Suprapubic skin (tissue), 4 donors: ENCODE measurements at regions not wholly inside any gene's neighbourhood (a gene's known extent, or its start where the extent isn't known, plus 50 kb on each side); places are given as distances from the start of the nearest gene placed in this dataset.
"Not testable (repeated sequence)": the region's sequence is repeated elsewhere in the genome, so short reads cannot be mapped to it uniquely, and the experiment has no call there.

Experiments
- DNase-seq, 2 donors: peaks; one replicate each; pipeline ENCODE4 v3.0.0-alpha.2; 2019; ENCODE audit warnings: low spot score in 2 of 2
- H3K27ac ChIP-seq: fragments of 200-600 bp; sonication (generic); one replicate; pipeline ENCODE4 v1.5.1; 2019
- H3K27me3 ChIP-seq: fragments of 200-600 bp; sonication (generic); one replicate; pipeline ENCODE4 v1.5.1; 2019
- H3K36me3 ChIP-seq: fragments of 200-600 bp; sonication (generic); one replicate; pipeline ENCODE4 v1.5.1; 2019
- H3K4me1 ChIP-seq: fragments of 200-600 bp; sonication (generic); one replicate; pipeline ENCODE4 v1.5.1; 2019
- H3K4me3 ChIP-seq: fragments of 200-600 bp; sonication (generic); one replicate; pipeline ENCODE4 v1.5.1; 2019; ENCODE audit warnings: mild to moderate bottlenecking
- H3K9me3 ChIP-seq: fragments of 200-600 bp; sonication (generic); one replicate; pipeline ENCODE4 v1.5.1; 2019
- CTCF ChIP-seq, 2 donors: fragments of 200-600 bp in 1 of 2; fragments of 450-650 bp in 1 of 2; sonication (generic) in 1 of 2; IDR thresholded peaks; one replicate each; pipeline ENCODE4 v1.5.1; 2016 to 2019; ENCODE audit warnings: antibody characterized with exemption in 2 of 2, mild to moderate bottlenecking in 1 of 2, moderate library complexity in 1 of 2
- EP300 ChIP-seq: sonication (generic); formaldehyde crosslinking; IDR thresholded peaks from one replicate; pipeline ENCODE4 v1.6.1; 2017; ENCODE audit warnings: antibody characterized with exemption
- POLR2A ChIP-seq, 2 donors: fragments of 450-650 bp; IDR thresholded peaks; one replicate each; pipeline ENCODE4 v1.6.1; 2017; ENCODE audit warnings: antibody characterized with exemption in 2 of 2, mild to moderate bottlenecking in 2 of 2, moderate library complexity in 2 of 2
- POLR2AphosphoS5 ChIP-seq, 3 donors: sonication (generic); formaldehyde crosslinking; IDR thresholded peaks; one replicate each; pipeline ENCODE4 v1.6.1; 2017; ENCODE audit warnings: antibody characterized with exemption in 3 of 3
- WGBS: methylation state at CpG from one replicate; pipeline ENCODE4 v1.1.5; 2018; 5-methylcytosine and 5-hydroxymethylcytosine counted together

- H3K27ac ChIP-seq: no peak overlapping the region
- no peaks in the 10 kb centered on the region for H3K4me1 ChIP-seq
- H3K36me3 ChIP-seq: no peaks in the 10 kb centered on the region
- WGBS: 93% methylated on average over 5 of the region's 5 CpGs
- no peak overlapping the region for H3K4me3 ChIP-seq
- no peak for DNase-seq
- no peaks in the 10 kb centered on the region for H3K27me3 ChIP-seq
- H3K9me3 ChIP-seq: no peaks in the 10 kb centered on the region
- TF ChIP-seq CTCF (IDR thresholded peaks at IDR 0.05): no peak
- TF ChIP-seq POLR2AphosphoS5 (IDR thresholded peaks at IDR 0.05): no peak
- TF ChIP-seq EP300: no peak
- no peak for TF ChIP-seq POLR2A (IDR thresholded peaks at IDR 0.05)
These were observed 211.7 kb upstream of the GNAI1 start for GRCh38 chr7:79922894-79923293.

- TF ChIP-seq CTCF (IDR thresholded peaks at IDR 0.05): no peak
- TF ChIP-seq POLR2A (IDR thresholded peaks at IDR 0.05): no peak
- no peak for TF ChIP-seq EP300
- TF ChIP-seq POLR2AphosphoS5 (IDR thresholded peaks at IDR 0.05): no peak
- DNase-seq: no peak
- no peaks in the 10 kb centered on the region for H3K9me3 ChIP-seq
- no peaks in the 10 kb centered on the region for H3K4me1 ChIP-seq
- no peak overlapping the region for H3K4me3 ChIP-seq
- 72% methylated on average over 3 of the region's 5 CpGs for WGBS
- H3K36me3 ChIP-seq: no peaks in the 10 kb centered on the region
- no peaks in the 10 kb centered on the region for H3K27me3 ChIP-seq
- no peak overlapping the region for H3K27ac ChIP-seq
These were observed 212.7 kb upstream of the GNAI1 start for GRCh38 chr7:79921976-79922375.

- H3K4me3 ChIP-seq, DNase-seq, H3K27me3 ChIP-seq, H3K36me3 ChIP-seq, H3K9me3 ChIP-seq, H3K27ac ChIP-seq, H3K4me1 ChIP-seq: not testable (repeated sequence)
- WGBS: 93% methylated on average over 2 of the region's 2 CpGs
These were observed 216.0 kb upstream of the GNAI1 start for GRCh38 chr7:79918632-79919031.

GRCh38 chr7:79915346-79915745 is 219.3 kb upstream of the GNAI1 start:
- H3K27ac ChIP-seq, H3K27me3 ChIP-seq, H3K9me3 ChIP-seq, H3K4me1 ChIP-seq, H3K4me3 ChIP-seq, H3K36me3 ChIP-seq, DNase-seq: not testable (repeated sequence)
- 100% methylated on average over 3 of the region's 4 CpGs for WGBS

- no peak for TF ChIP-seq CTCF (IDR thresholded peaks at IDR 0.05)
- no peak for TF ChIP-seq EP300
- no peak for TF ChIP-seq POLR2AphosphoS5 (IDR thresholded peaks at IDR 0.05)
- no peak for TF ChIP-seq POLR2A (IDR thresholded peaks at IDR 0.05)
- H3K27ac ChIP-seq: no peak overlapping the region
- no peaks in the 10 kb centered on the region for H3K9me3 ChIP-seq
- DNase-seq: no peak
- WGBS: 10% methylated on average over 4 of the region's 4 CpGs
- no peaks in the 10 kb centered on the region for H3K36me3 ChIP-seq
- H3K27me3 ChIP-seq: no peaks in the 10 kb centered on the region
- H3K4me1 ChIP-seq: no peaks in the 10 kb centered on the region
- no peak overlapping the region for H3K4me3 ChIP-seq
These were observed 222.4 kb upstream of the GNAI1 start for GRCh38 chr7:79912213-79912633.

GRCh38 chr7:79911420-79911819 is 223.2 kb upstream of the GNAI1 start:
- 49% methylated on average over 3 of the region's 3 CpGs for WGBS
- H3K36me3 ChIP-seq: no peaks in the 10 kb centered on the region
- no peak for TF ChIP-seq POLR2A (IDR thresholded peaks at IDR 0.05)
- TF ChIP-seq POLR2AphosphoS5 (IDR thresholded peaks at IDR 0.05): no peak
- TF ChIP-seq CTCF (IDR thresholded peaks at IDR 0.05): no peak
- TF ChIP-seq EP300: no peak
- no peak overlapping the region for H3K27ac ChIP-seq
- no peak for DNase-seq
- no peaks in the 10 kb centered on the region for H3K9me3 ChIP-seq
- no peaks in the 10 kb centered on the region for H3K4me1 ChIP-seq
- H3K4me3 ChIP-seq: no peak overlapping the region
- H3K27me3 ChIP-seq: no peaks in the 10 kb centered on the region
